Renal cortex interstitium (tissue), 11 donors: ENCODE measurements at regions not wholly inside any gene's neighbourhood (a gene's known extent, or its start where the extent isn't known, plus 50 kb on each side); places are given as distances from the start of the nearest gene placed in this dataset.

Source experiments
- DNase-seq, 11 donors: peaks; one replicate each; pipeline ENCODE4 v3.0.0-alpha.2; 2013; ENCODE audit warnings: low read depth in 9 of 11, low spot score in 4 of 11; ENCODE audit errors: extremely low read depth in 1 of 11

DNA sequence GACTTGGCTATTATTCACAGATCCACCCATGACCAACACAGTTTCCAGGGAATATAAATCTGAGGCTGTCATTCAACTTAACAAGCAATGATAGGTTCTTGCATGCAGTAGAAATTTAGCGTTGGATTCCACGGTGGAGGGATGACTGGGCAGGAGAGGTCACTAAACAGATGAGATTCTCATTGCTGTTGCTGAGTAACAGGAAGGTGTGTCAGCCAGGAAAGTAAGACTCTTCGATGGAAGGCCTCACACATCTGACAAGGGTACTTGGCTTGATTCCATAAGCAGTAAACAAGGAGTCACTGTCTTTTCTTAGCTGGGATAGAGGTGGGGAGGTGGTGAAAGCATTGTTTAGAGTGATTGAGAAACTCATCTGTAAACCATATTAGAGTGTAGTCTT, 1152.0 kb downstream of the SORCS3 start:
- no peak for DNase-seq

DNA sequence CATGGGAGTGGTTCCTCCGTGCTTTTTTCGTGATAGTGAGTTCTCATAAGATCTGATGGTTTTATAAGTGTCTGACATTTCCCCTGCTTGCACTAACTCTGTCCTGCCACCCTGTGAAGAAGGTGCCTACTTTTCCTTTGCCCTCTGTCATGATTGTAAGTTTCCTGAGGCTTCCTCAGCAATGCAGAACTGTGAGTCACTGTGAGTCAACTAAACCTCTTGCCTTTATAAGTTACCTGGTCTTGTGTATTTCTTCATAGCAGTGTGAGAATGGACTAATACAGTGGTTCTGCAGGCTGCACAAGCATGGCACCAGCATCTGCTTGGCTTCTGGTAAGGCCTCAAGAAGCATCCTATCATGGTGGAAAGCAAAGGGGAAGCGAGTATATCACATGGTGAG, 1144.6 kb downstream of the SORCS3 start:
- no peak for DNase-seq

DNA sequence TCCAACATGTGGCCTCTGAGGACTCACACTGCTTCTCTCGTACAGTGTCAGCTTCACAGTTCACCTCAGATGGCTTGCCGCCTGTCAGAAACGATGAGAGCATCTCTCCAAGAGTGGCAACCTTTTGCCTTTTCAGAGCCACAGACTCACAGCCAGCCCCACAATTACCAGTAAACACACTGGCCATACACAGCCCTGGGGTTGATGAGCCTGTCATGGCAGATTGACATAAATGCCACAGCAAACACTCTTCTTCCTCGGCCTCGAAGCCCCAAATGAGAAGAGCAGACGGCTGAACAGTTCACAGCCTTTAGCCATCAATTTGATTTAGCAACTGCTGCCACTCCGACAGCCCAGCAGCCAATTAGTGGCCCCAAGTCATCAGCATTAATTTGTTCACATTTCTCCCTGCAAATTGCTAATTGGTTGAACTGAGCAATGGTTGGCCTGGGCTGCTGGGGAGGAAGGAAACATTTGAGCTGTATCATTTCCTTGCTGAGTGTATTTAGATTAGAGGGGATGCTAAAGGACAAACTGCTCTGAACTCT, 1142.9 kb downstream of the SORCS3 start:
- no peak for DNase-seq

DNA sequence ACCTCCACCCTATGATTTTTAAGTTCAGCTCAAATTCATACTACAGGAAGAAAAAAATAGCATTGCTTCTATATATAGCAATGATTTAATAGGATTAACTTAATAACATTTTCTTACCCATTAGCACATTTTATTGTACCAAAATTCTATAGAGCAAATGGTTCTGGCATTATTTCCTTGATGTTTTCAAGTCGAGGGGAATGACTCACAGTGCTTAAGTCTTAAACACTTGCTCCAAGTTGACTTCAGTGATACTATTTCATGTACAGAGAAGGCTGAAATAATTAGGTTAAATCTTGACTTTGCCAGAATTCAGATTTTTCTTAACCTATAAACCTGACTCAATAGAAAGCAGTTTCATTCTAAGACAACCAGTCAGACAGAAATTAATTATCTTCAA, 1133.8 kb downstream of the SORCS3 start:
- DNase-seq = no peak

DNA sequence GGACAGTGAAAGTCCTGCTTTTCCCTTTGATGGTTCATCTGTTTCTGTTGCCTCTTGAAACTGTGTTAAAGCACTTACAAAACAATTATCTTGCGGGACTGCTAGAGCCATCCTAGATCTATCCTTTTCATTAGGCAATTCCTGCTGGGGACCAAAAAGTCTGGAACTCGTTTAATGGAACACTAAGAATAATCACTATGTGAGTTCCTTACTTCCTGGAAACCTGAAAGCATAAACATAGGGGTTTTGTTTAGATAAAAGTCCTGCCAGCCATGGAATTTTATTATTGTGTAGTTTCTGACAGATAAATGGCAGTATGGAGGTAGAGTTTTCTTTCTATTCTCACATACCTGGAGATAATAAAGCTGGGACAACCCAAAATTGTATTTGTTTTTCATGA, 1133.3 kb downstream of the SORCS3 start:
- DNase-seq = no peak

DNA sequence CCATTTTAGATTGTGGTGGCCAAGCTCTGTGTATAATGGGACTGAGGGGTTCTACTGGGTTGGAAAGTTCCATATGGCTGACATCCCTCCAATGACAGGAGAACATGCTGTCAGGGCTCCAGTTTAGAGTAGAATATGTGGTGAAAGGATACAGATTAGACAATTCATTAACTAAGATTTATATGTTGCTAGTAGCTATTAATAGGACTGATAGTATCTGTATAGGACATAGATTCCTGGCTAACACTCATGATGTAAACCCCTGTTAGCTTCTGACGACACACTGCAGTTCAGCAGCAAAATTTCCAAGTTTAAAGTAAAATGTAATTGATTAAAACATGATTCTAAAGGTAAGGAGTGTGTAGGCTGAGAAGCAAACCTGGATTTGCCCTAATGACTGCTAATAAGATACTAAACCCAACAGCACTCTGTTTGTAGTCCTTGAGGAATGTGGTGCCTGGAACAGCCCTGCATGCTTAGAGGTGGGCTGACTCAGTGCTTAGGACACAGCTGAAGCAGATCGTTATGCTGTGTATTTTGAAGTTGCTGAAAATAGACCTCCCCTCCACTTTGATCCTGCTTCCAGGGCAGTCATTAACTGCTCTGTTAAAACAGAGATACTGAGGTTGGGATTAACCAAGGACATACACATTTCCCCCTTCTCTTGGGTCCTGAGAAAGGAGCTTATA, 1129.6 kb downstream of the SORCS3 start:
- DNase-seq = no peak

DNA sequence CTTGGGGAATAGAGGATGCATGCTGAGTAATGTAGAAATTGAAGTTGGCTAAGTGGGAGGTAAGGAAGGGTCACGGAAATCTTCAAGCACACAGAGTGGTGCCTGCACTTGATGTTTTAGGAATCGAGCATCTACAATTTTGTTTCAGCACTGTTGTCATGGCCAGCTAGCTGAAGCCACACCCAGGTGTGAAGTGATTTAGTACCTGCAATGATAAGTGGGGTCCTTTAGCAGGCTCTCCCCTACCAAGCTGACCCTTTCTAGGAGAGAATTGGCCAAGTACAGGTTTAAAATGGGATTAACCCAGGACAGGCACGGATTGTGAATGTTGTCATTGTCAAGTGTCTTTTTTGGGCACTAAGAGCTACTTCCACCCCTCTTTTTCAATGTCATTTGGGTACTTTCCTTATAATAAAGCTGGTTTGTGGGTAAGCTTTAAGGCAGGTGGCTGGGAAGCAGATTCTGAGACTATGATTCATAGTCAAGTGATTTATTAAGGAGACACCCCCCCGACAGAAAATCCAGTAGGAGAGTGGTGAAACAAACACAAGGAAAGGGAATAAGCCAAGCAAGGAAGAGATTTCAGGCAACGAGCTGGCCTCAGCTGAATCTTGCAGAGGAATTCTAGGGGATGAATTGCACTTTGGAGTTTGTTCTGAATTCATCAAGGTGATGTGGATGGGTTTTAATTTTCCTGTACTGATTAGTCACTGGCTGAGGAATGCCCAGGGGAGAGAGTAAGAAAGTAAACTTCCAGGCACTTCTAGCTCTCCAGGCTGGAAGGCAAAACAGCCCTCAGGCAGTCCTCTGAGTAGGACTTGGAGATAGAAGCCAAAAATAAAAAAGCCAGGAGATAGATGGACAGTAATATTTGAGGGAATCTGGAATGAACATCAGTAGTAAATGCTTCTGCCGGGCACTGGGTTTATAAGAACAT, 1128.4 kb downstream of the SORCS3 start:
- DNase-seq = peak in 1 of 11 donors; percentile 7

DNA sequence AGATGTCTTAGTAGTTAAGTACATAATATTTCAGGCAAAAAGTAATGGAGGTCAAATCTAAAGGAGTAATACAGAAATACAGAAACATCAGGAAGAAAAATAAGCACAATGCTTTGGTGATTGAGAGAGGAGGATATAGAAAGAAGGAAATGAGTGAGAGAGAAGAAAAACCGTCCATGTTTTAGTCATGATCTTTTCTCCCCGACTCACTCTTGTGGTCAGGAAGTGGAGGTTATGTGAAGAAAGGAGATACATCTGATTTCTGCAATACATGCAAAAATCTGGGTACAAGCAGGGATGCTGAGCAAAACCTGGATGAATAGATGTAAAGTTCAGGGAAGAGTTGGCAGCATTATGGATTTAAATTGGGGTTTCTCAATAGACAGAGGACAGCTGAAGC, 1122.5 kb downstream of the SORCS3 start:
- no peak for DNase-seq

DNA sequence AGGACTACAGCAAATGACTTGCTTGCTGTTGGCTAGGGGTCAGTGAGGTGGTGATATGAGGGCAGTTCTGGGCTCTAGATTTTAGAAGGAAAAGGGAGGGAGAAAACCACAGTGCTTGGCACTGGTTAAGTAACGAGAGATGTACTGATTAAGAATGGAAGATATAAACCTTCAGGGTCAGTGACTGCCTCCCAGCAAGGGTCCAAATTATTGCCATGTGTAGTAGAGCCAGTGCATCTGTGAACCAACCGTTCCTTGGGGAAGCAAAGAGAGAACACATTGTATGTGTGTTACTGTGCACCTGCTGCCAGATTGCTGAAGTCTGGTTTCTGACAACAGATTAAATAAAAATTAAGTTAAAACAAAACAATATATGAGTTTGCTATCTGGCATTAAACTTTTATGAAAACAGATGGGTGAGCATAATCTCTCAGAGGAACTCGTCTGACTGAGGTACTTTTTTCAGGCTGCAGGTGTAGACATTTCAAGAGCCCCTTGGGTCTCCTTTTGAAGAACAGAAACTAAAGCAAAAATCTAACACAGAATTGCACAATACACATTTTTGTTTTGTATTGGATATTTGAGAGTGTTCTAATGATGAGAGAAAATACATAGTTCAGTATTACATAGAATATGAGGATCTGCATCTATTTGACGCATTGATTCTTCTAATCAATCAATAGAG, 1120.6 kb downstream of the SORCS3 start:
- DNase-seq = no peak

DNA sequence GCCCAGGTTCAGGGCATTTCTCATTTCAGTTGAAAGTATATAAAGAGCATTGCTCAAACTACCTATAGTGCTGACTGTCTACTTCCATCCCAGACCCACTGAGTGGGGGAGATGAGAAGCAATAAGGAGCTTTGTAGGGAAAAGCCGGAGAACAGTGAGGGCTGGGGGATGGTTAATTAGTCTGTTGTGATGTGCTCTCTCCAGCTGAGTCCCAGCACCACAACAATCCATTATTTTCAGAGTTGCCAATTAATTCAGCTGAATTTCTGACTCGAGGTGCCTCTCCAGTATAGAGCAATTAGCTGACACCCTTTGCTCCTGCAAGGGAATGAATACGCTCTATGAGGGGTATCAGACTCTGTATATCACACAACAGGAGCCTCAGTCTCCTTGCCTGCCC, 1118.6 kb downstream of the SORCS3 start:
- no peak for DNase-seq

DNA sequence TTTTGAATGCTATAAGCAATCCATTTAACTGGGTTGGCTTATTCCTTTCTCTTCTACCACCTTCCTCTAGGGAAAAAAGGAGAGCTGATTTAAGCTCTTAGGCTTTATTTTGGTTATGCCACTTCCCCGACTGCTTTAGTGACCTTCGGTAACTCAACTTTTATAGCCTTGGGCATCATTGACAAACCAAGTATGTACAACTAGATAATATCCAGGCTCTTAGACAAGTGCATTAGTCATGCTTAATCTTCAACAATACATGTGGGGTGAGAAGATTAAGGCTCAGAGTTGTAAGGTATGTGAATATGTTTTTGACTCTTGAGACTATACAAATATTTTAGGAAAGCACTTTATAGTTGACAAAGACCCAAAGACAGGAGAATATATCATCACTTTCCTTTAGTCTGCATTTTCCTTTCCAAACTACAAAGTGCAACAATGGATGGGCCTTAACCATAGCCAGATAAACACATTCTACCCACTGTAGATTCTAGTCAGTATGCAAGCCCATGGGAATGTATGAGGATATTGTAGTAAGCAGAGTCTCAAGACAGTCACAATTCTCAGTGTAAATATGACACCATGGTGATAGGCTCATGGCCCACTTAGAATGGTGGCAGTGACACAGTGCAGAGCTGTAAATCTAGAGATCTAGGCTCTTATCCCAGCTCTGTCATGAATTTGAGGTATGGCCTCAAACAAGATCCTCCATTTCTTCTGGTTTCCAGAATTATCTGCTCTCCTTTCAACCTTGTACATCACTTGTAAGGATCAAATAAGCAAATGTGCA, 1117.3 kb downstream of the SORCS3 start:
- no peak for DNase-seq

DNA sequence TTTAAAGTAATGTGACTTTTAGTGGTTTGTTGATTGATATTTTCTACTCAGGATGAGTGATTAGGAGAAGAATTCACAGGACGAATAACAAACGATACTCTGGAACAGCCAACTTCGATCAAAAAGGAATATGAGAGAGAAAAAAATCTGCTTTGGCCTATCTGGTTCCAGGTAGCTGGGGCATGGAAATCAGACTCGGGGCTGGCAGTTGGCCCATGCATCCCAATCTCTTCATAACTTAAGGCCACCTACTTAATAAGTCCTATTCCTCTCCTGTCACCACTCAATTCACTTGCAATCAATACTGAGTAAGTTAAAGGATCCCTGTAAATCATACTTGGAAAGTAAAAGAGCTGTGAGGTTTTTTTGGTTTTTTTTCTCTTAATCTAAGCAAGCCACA, 1116.2 kb downstream of the SORCS3 start:
- DNase-seq = no peak

DNA sequence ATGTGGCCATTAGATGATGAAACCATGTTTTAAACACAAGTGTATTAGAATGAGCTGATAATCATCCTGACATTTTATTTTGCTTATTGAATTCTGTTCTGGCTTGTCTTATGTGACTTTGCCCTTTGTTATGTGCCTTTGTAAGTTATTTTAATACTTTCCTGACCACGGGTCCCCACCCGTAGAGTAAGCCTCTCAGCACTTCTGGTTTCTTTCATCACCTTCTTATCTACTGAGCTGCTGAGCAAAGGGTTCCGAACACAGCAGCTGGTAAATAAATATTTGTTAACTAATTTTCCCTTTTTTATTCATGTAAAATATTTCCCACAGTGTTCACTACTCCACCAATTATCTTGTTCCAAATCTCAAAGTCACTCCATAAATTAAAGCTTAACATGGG, 1115.3 kb downstream of the SORCS3 start:
- DNase-seq = no peak

DNA sequence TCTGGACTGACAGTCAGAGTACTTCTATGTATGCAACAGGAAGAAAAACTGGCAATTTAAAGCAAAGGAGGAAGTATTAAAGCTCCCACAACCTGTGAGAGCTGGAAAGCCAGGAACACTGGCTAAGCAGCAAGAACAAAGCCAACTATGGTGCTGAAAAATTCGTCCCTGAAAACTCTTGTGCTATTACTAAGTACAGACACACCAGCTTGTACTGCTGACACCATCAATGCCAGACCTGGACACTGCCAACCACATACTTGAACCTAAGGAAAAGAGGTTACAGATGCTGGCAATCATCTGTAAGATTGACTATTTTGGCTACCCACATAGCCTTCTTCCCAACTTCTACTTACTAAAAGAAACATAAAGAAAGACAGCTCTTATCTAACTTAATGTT, 1110.6 kb downstream of the SORCS3 start:
- no peak for DNase-seq

DNA sequence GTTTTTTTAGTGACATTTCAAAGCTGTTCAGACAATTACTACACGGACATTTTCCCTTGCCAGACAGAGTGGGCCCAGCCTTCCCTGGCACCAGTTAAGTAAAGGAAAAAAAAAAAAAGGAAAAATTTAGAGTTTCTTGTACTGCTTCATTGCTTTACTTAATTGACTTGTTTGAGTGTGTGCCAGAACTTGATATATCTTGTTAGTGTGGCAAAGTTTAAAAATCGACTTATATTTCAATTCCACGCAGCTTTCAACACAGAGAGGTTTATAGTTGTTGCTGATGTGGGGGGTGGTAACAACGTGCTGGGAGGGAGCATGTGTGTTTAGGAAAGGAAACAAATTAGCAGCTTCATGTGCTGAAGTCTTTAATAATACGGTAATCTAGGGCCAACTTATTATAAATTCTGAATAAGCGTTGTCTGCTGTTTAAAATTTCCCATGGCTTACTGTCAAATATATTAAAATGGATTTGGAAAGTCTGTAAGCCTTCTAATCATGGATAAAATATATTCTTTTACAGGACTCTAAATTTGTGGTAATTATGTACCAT, 1104.6 kb downstream of the SORCS3 start:
- peak in 3 of 11 donors; percentile 8 to 10 (median 9) for DNase-seq

DNA sequence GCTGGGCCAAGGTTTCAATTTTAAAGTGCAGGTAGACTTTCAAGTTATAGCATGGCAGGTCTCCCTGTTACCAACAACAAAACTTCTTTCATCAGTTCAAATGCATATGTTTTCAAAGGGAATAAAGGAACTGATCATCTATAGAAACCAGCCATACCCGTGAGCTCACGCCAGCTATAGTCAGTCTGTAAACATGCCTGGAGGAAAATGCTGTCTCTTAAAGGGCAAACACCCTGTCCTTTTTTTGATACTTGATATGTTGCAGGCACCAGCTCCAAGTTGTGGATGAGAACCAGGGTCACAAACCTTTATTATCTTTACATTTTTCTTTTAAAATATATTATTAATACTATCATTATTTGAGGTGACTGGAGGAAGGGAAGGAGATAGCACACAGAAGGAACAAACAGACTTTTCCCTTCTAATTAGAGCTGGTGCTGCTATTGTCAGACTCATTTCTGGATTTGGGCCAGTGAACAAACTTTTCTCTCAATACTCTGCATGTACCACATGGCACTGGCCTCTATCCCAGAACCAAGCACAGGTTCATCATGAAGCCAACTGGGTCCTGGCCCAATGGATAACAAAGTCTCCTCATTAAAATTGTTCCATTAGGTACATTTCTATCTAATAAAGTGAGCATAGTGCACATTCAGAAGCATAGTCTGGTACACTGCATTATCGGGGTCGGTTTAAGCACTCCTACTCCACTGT, 1102.4 kb downstream of the SORCS3 start:
- DNase-seq = no peak

DNA sequence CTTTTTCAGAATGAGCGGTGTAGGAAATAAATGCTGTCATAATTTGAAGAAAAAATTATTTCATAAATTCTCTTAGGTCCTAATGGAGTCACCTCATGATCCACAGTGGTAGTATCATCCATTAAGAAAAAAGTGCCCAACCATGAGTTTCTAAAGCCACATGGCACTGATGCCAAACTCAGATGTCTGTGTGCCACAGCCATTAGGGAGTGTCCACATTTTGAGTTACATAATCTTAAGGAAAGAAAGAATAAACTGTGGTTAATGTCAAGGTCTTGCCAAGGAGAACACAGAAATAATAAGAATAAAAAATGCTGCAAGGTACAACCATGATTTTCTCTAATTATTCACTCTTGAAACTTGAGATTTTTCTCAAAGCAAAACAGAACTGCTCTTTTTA, 1101.8 kb downstream of the SORCS3 start:
- no peak for DNase-seq

DNA sequence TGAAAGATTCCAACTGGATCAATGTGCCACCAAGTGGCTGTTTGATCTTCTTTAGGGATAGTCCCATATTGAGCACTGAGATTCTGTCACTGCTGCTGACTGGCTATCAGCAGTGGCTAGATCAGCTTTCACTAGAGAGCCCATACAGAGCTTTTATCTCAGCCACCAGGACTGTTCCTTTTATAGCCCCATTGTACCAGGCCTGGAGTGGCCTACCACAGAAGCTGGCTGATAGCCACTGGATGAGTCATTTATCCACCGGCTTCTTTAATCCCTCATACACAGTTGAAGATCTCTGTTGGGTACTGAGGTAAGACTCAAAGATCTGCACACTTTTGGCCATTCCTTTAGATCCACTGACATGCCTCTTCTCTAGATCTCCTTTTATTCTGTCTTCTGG, 1101.1 kb downstream of the SORCS3 start:
- DNase-seq = no peak
